Liver (tissue), 8 donors: ENCODE measurements at regions not wholly inside any gene's neighbourhood (a gene's known extent, or its start where the extent isn't known, plus 50 kb on each side); places are given as distances from the start of the nearest gene placed in this dataset.

Experiments
- DNase-seq: peaks from one replicate; pipeline ENCODE4 v3.0.0-alpha.2; 2017; ENCODE audit warnings: low spot score
- H3K27ac ChIP-seq, 2 donors: one replicate each; pipeline ENCODE4 v1.7.0; 2013; ENCODE audit warnings: inconsistent platforms in 2 of 2, low read length in 2 of 2, control low read depth in 1 of 2, low read depth in 1 of 2, mild to moderate bottlenecking in 1 of 2
- H3K27me3 ChIP-seq, 4 donors: one replicate each; pipeline versions ENCODE4 v1.6.1 to v1.7.0; 2013; ENCODE audit warnings: low read length in 3 of 4, inconsistent platforms in 1 of 4, mild to moderate bottlenecking in 1 of 4, moderate library complexity in 1 of 4; ENCODE audit not compliant: control insufficient read depth in 4 of 4, insufficient read depth in 4 of 4
- H3K36me3 ChIP-seq, 4 donors: one replicate each; pipeline versions ENCODE4 v1.6.1 to v1.7.0; 2013; ENCODE audit warnings: low read length in 3 of 4, mild to moderate bottlenecking in 3 of 4, low read depth in 1 of 4, moderate library complexity in 1 of 4; ENCODE audit not compliant: control insufficient read depth in 4 of 4, insufficient read depth in 3 of 4
- H3K4me1 ChIP-seq, 4 donors: one replicate each; pipeline versions ENCODE4 v1.6.1 to v1.7.0; 2013; ENCODE audit warnings: low read length in 3 of 4, mild to moderate bottlenecking in 3 of 4, moderate library complexity in 1 of 4; ENCODE audit not compliant: control insufficient read depth in 4 of 4, insufficient read depth in 4 of 4
- H3K4me3 ChIP-seq, 3 donors: one replicate each; pipeline versions ENCODE4 v1.6.1 to v1.7.0; 2013; ENCODE audit warnings: low read length in 3 of 3, control low read depth in 1 of 3, low read depth in 1 of 3, mild to moderate bottlenecking in 1 of 3
- H3K9ac ChIP-seq, 2 donors: one replicate each; pipeline ENCODE4 v1.7.0; 2013; ENCODE audit warnings: low read length in 2 of 2, mild to moderate bottlenecking in 2 of 2, moderate library complexity in 2 of 2, control low read depth in 1 of 2, low read depth in 1 of 2
- H3K9me3 ChIP-seq, 4 donors: one replicate each; pipeline versions ENCODE4 v1.6.1 to v1.7.0; 2013; ENCODE audit warnings: low read length in 3 of 4; ENCODE audit not compliant: control insufficient read depth in 4 of 4
- EGR1 ChIP-seq, 2 donors: IDR thresholded peaks; 2 replicates each; pipeline ENCODE4 v1.6.1; 2016 to 2018; ENCODE audit warnings: antibody characterized with exemption in 2 of 2, low read depth in 2 of 2
- FOXA1 ChIP-seq: IDR thresholded peaks from 2 replicates; pipeline ENCODE4 v1.6.1; 2016; ENCODE audit warnings: antibody characterized with exemption
- GABPA ChIP-seq, 2 donors: IDR thresholded peaks in 1 of 2; conservative IDR thresholded peaks in 1 of 2; 2 replicates each; pipeline ENCODE4 v1.6.1; 2016; ENCODE audit warnings: antibody characterized with exemption in 2 of 2, mild to moderate bottlenecking in 1 of 2, moderate library complexity in 1 of 2
- HNF4A ChIP-seq, 2 donors: conservative IDR thresholded peaks; 2 replicates each; pipeline ENCODE4 v1.6.1; 2016; ENCODE audit warnings: antibody characterized with exemption in 2 of 2, mild to moderate bottlenecking in 2 of 2
- JUND ChIP-seq, 2 donors: IDR thresholded peaks; 2 replicates each; pipeline ENCODE4 v1.6.1; 2016; ENCODE audit warnings: antibody characterized with exemption in 2 of 2
- NR2F2 ChIP-seq: IDR thresholded peaks from 2 replicates; pipeline ENCODE4 v1.6.1; 2016; ENCODE audit warnings: antibody characterized with exemption
- RAD21 ChIP-seq, 2 donors: IDR thresholded peaks; 2 replicates each; pipeline ENCODE4 v1.6.1; 2016; ENCODE audit warnings: antibody characterized with exemption in 2 of 2, mild to moderate bottlenecking in 2 of 2
- RXRA ChIP-seq, 2 donors: IDR thresholded peaks; 2 replicates each; pipeline ENCODE4 v1.6.1; 2017 to 2018; ENCODE audit warnings: antibody characterized with exemption in 2 of 2, mild to moderate bottlenecking in 1 of 2
- TAF1 ChIP-seq: conservative IDR thresholded peaks from 2 replicates; pipeline ENCODE4 v1.6.1; 2016; ENCODE audit warnings: antibody characterized with exemption, mild to moderate bottlenecking
- YY1 ChIP-seq: IDR thresholded peaks from 2 replicates; pipeline ENCODE4 v1.6.1; 2016; ENCODE audit warnings: antibody characterized with exemption, mild to moderate bottlenecking
- WGBS: extraction: QIAGEN DNeasy Blood & Tissue Kit; methylation state at CpG from one replicate; pipeline ENCODE4 v1.1.7; 2013; 5-methylcytosine and 5-hydroxymethylcytosine counted together
- TF ChIP-seq, protein P1 (sequence below): IDR thresholded peaks from 2 replicates; pipeline ENCODE4 v1.6.1; 2016; ENCODE audit warnings: antibody characterized with exemption
- TF ChIP-seq, protein P2 (sequence below): fragments of 150-350 bp; IDR thresholded peaks from 2 replicates; pipeline ENCODE4 v1.5.1; 2017; ENCODE audit warnings: improper control_type of control experiment, low read depth, low read length; ENCODE audit not compliant: missing input control
- TF ChIP-seq, protein P3 (sequence below): IDR thresholded peaks from 2 replicates; pipeline ENCODE4 v1.6.1; 2016; ENCODE audit warnings: antibody characterized with exemption, mild to moderate bottlenecking
- TF ChIP-seq, protein P4 (sequence below): IDR thresholded peaks from 2 replicates; pipeline ENCODE4 v1.6.1; 2016; ENCODE audit warnings: antibody characterized with exemption
- donor health status: healthy.
- donor health status: healthy.
- donor health status: healthy.
- donor health status: healthy.
- donor health status: healthy.

DNA sequence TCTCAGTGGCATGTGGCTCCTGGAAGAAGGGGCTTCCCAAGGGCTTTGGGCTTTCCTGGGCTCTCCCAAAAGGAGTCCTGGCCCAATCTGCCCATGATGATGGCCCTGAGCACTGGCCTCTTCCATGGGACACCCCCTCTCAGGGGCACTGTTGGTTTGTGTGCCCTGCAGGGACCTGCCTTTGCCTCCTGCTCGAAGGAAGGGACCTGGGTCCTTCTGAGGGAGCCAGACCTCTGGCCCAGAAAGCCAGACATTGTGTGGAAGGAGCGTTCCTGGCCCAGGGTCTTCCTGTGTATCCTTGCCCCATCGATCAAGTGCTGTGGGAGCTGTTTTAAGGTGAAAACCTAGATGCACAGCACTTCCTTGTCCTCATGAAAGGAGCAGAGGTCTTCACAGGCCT, 1689.3 kb downstream of the TP53TG3F start:
- Histone ChIP-seq H3K36me3 (no peaks in the 10 kb centered on the region), H3K9ac (no peak overlapping the region), H3K4me3 (no peak overlapping the region), H3K27me3 (no peaks in the 10 kb centered on the region), H3K27ac (no peak overlapping the region), H3K4me1 (no peaks in the 10 kb centered on the region), H3K9me3 (peaks cover 0 to 11% (median 4%) of the 10 kb centered on the region in 4 donors)
- no peak for TF ChIP-seq TAF1
- 34% methylated on average over 3 of the region's 3 CpGs for WGBS
- no peak for DNase-seq

DNA sequence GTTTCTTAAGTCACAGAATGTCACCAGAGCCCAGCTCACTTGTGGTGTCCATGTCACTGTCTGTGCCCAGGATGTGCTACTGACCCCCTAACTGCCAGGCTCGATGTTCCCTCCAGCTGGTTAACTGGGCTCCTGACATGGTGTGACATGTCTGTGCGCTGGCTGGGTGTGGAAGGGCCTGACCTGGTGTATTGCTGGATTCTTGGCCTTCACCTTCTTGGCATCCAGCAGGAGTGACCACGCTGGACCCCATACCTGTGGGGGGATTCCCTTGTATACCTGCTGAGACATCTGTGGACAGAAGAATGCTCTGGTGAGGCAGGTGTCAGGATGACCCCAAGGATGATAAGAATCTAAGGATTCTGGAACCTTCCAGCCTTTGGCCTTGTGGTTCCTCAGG, 1690.1 kb downstream of the TP53TG3F start:
- Histone ChIP-seq H3K4me3 (peak overlapping the region in 1 of 3 donors; percentile 23), H3K4me1 (no peaks in the 10 kb centered on the region), H3K27me3 (no peaks in the 10 kb centered on the region), H3K9me3 (peaks cover 0 to 7% (median 2%) of the 10 kb centered on the region in 4 donors), H3K36me3 (no peaks in the 10 kb centered on the region), H3K9ac (no peak overlapping the region), H3K27ac (no peak overlapping the region)
- 43% methylated on average over 3 of the region's 3 CpGs for WGBS
- no peak for DNase-seq
- TF ChIP-seq, protein P1, sequence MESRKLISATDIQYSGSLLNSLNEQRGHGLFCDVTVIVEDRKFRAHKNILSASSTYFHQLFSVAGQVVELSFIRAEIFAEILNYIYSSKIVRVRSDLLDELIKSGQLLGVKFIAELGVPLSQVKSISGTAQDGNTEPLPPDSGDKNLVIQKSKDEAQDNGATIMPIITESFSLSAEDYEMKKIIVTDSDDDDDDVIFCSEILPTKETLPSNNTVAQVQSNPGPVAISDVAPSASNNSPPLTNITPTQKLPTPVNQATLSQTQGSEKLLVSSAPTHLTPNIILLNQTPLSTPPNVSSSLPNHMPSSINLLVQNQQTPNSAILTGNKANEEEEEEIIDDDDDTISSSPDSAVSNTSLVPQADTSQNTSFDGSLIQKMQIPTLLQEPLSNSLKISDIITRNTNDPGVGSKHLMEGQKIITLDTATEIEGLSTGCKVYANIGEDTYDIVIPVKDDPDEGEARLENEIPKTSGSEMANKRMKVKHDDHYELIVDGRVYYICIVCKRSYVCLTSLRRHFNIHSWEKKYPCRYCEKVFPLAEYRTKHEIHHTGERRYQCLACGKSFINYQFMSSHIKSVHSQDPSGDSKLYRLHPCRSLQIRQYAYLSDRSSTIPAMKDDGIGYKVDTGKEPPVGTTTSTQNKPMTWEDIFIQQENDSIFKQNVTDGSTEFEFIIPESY: no peak
- TF ChIP-seq RAD21 (IDR thresholded peaks at IDR 0.05) (no peak), GABPA (IDR thresholded peaks at IDR 0.05 in 1 of 2, conservative IDR thresholded peaks at IDR 0.05 in 1 of 2) (no peak)

GRCh38 chr16:35150805-35151312, 1691.4 kb downstream of the TP53TG3F start:
- H3K9me3 ChIP-seq: peaks cover 0 to 7% (median 2%) of the 10 kb centered on the region in 4 donors
- WGBS: 68% methylated on average over 1 of the region's 1 CpG
- no peak for DNase-seq

More at GRCh38 chr16:35150805-35151312, 1691.4 kb downstream of the TP53TG3F start:
- peak overlapping the region in 1 of 3 donors; percentile 23 for H3K4me3 ChIP-seq
- no peak overlapping the region for H3K27ac ChIP-seq
- no peaks in the 10 kb centered on the region for H3K4me1 ChIP-seq
- TF ChIP-seq RXRA (IDR thresholded peaks at IDR 0.05): no peak
- no peak for TF ChIP-seq JUND (IDR thresholded peaks at IDR 0.05)
- TF ChIP-seq, protein P2, sequence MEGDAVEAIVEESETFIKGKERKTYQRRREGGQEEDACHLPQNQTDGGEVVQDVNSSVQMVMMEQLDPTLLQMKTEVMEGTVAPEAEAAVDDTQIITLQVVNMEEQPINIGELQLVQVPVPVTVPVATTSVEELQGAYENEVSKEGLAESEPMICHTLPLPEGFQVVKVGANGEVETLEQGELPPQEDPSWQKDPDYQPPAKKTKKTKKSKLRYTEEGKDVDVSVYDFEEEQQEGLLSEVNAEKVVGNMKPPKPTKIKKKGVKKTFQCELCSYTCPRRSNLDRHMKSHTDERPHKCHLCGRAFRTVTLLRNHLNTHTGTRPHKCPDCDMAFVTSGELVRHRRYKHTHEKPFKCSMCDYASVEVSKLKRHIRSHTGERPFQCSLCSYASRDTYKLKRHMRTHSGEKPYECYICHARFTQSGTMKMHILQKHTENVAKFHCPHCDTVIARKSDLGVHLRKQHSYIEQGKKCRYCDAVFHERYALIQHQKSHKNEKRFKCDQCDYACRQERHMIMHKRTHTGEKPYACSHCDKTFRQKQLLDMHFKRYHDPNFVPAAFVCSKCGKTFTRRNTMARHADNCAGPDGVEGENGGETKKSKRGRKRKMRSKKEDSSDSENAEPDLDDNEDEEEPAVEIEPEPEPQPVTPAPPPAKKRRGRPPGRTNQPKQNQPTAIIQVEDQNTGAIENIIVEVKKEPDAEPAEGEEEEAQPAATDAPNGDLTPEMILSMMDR: no peak
- TF ChIP-seq, protein P3, sequence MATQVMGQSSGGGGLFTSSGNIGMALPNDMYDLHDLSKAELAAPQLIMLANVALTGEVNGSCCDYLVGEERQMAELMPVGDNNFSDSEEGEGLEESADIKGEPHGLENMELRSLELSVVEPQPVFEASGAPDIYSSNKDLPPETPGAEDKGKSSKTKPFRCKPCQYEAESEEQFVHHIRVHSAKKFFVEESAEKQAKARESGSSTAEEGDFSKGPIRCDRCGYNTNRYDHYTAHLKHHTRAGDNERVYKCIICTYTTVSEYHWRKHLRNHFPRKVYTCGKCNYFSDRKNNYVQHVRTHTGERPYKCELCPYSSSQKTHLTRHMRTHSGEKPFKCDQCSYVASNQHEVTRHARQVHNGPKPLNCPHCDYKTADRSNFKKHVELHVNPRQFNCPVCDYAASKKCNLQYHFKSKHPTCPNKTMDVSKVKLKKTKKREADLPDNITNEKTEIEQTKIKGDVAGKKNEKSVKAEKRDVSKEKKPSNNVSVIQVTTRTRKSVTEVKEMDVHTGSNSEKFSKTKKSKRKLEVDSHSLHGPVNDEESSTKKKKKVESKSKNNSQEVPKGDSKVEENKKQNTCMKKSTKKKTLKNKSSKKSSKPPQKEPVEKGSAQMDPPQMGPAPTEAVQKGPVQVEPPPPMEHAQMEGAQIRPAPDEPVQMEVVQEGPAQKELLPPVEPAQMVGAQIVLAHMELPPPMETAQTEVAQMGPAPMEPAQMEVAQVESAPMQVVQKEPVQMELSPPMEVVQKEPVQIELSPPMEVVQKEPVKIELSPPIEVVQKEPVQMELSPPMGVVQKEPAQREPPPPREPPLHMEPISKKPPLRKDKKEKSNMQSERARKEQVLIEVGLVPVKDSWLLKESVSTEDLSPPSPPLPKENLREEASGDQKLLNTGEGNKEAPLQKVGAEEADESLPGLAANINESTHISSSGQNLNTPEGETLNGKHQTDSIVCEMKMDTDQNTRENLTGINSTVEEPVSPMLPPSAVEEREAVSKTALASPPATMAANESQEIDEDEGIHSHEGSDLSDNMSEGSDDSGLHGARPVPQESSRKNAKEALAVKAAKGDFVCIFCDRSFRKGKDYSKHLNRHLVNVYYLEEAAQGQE: no peak
- TF ChIP-seq, protein P1: no peak
- TF ChIP-seq EGR1 (IDR thresholded peaks at IDR 0.05; ENCODE audit: low read depth in 2 of 2): no peak
- TF ChIP-seq NR2F2: no peak
- no peak for TF ChIP-seq HNF4A (conservative IDR thresholded peaks at IDR 0.05)
- no peak for TF ChIP-seq FOXA1
- TF ChIP-seq, protein P4, sequence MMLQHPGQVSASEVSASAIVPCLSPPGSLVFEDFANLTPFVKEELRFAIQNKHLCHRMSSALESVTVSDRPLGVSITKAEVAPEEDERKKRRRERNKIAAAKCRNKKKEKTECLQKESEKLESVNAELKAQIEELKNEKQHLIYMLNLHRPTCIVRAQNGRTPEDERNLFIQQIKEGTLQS: no peak
- no peak for TF ChIP-seq GABPA (IDR thresholded peaks at IDR 0.05 in 1 of 2, conservative IDR thresholded peaks at IDR 0.05 in 1 of 2)
- TF ChIP-seq YY1: no peak
- no peaks in the 10 kb centered on the region for H3K27me3 ChIP-seq
- no peak overlapping the region for H3K9ac ChIP-seq
- no peaks in the 10 kb centered on the region for H3K36me3 ChIP-seq
